ENCODE measurements at regions not wholly inside any gene's neighbourhood (a gene's known extent, or its start where the extent isn't known, plus 50 kb on each side); places are given as distances from the start of the nearest gene placed in this dataset.

DNA sequence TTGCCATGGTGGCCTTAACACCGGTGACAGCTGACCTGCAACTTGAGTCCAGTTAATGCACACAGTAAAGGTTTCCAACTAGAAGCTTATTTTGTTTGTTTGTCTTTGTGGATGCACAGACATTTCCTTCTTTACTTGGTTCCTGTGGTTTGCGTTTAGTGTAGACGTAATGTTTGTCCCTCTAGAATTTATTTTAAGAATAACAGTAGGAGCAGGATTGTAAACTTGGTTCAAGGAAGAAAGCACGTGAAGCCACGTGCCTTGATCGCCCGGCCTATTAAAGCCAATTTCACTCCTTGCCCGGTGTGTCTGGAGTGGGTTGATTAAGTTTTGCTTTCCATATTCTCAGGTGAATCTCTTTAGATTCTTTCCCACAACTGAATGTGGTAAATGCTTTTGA, 263.2 kb upstream of the C2CD4B start:
- DNase-seq (ENCODE audit: low read depth) = no peak
- no peak overlapping the region for H3K4me3 ChIP-seq (ENCODE audit: low read depth, low read length)
- TF ChIP-seq, protein P1, sequence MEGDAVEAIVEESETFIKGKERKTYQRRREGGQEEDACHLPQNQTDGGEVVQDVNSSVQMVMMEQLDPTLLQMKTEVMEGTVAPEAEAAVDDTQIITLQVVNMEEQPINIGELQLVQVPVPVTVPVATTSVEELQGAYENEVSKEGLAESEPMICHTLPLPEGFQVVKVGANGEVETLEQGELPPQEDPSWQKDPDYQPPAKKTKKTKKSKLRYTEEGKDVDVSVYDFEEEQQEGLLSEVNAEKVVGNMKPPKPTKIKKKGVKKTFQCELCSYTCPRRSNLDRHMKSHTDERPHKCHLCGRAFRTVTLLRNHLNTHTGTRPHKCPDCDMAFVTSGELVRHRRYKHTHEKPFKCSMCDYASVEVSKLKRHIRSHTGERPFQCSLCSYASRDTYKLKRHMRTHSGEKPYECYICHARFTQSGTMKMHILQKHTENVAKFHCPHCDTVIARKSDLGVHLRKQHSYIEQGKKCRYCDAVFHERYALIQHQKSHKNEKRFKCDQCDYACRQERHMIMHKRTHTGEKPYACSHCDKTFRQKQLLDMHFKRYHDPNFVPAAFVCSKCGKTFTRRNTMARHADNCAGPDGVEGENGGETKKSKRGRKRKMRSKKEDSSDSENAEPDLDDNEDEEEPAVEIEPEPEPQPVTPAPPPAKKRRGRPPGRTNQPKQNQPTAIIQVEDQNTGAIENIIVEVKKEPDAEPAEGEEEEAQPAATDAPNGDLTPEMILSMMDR (conservative IDR thresholded peaks at IDR 0.05; ENCODE audit: low read depth, low read length) = no peak

DNA sequence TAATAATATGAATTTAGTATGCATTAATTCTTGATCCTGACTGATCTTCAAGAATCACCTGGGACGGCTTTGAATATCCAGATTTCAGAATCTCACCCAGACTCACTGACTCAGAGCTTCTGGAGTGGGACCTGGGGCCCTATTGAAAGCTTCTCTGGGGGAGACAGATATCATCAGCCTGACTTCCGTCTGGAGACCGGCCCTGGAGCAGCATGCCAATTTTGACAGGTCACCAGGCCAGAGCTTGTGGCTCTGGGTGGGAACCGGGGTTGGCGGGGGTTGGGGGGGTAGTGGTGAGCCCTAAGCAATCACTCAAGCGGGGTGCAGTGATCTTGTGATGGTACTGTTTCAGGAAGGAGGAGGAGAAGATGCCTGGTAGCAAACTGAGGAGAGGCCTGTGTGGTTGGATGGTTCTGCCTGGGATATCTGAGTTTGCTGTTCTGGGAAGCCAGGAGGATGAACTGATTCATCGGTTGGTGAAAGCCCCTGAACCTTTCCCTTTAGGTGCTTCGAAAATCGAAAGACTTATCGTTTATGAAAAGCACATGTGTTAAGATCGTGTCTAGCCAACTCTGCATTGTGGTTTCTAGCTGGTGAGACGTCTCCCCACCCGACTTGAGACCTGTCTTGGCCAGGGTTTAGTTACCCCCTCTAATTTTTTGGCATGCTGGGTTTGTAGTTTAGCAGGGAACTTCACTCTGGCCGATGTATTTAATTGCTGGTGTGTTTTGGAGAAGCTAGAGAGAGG, 263.9 kb upstream of the C2CD4B start:
- DNase-seq (ENCODE audit: low read depth) = no peak
- no peak overlapping the region for H3K4me3 ChIP-seq (ENCODE audit: low read depth, low read length)
- TF ChIP-seq, protein P1 (conservative IDR thresholded peaks at IDR 0.05; ENCODE audit: low read depth, low read length) = no peak

DNA sequence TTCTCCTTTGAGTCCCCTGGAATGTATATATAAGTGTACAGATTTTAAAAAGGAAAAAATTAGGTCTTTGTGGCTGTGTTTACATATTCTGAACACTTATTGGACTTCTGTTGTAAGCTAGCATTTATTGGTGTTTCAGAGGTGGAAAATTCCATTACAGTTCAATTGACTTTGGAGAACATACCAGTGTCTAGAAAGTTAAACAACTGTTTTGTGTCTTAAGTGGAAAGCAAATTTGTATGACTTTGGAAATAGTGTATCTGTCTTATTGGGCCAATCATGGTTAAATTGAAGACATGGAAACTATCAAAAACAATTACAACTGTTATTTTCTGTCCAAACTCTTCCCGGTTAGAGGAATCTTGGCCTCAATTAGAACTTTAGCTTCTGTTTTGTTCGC, 265.0 kb upstream of the C2CD4B start:
- DNase-seq (ENCODE audit: low read depth) = no peak
- H3K4me3 ChIP-seq (ENCODE audit: low read depth, low read length) = no peak overlapping the region
- TF ChIP-seq, protein P1 (conservative IDR thresholded peaks at IDR 0.05; ENCODE audit: low read depth, low read length) = no peak

DNA sequence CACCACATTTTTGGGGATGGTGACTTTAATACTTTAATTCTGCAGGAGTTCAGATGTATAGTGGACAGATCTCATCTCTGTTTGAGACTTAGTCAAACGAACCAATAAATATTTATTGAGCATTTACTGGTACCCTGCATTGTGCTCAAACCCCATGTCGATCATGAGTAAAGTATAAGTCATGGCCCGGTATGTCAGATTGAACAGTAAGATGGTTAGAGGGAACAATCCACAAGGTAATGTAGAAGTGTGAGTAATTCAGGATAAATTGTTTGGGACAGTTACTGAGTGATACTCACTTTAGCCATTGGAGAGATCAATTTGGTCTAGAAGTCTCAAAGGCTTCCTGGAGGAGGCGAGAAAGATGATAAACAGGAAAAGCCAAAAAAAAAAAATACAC, 265.5 kb upstream of the C2CD4B start:
- TF ChIP-seq, protein P1 (conservative IDR thresholded peaks at IDR 0.05; ENCODE audit: low read depth, low read length) = no peak
- H3K4me3 ChIP-seq (ENCODE audit: low read depth, low read length) = no peak overlapping the region
- DNase-seq (ENCODE audit: low read depth) = no peak

DNA sequence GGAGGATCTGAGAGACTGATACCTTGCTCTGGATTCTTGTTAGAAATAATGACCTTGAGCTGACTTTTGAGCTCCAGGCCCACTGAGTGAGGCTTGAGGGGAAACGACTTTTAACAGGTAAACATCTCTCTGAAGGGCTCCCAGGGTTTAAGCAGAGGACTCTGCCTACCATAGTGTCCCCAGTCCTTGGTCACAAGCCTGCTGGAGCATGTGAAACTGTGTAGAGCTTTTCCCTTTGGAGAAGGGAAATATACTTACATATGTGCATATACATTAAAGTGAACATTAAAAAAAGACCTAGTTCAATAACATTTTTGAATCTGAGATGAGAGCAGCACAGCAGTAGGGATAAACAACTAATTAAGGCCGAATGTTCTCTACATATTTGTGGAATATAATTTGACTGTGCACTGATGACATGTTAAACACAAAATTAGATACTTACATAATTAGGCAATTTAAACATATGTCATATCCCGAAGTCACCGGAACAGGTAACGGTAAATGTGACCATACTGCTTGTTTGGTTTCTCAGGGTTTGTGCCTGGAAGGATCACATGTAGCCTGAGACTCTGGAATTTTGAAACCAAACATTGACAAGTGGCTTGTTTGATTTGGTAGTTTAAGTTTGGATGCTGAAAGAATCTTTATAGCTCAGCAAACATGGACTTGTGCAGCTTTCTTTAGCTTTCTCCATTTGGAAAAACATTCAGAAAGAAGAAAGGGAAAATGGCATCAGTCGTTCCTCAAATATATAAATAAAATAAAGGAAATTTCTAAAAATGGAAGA, 266.1 kb upstream of the C2CD4B start:
- no peak overlapping the region for H3K4me3 ChIP-seq (ENCODE audit: low read depth, low read length)
- TF ChIP-seq, protein P1 (conservative IDR thresholded peaks at IDR 0.05; ENCODE audit: low read depth, low read length) = no peak
- no peak for DNase-seq (ENCODE audit: low read depth)

DNA sequence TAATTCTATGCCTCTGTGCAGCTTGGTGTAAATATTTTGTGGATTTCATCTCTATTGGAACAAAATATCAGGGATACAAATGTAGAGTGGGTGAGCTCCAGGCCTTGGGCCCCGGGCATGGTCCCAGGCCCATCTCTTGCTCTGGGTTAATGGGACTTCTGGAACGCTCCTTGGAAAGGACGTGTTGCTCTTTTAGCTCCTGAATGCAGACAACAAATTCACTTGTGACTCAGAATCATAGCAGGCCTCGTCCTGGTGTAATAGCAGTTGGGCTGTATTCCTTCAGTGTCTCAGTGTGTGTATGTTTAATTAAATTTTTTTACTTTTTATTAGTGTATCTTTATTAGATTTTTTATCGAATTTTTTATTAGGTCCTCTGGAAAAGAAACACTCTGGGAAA, 266.7 kb upstream of the C2CD4B start:
- TF ChIP-seq, protein P1 (conservative IDR thresholded peaks at IDR 0.05; ENCODE audit: low read depth, low read length) = no peak
- DNase-seq (ENCODE audit: low read depth) = no peak
- H3K4me3 ChIP-seq (ENCODE audit: low read depth, low read length) = no peak overlapping the region

All from epithelial cell of proximal tubule (primary cell).